Tibial artery (tissue), 4 donors: ENCODE measurements at regions not wholly inside any gene's neighbourhood (a gene's known extent, or its start where the extent isn't known, plus 50 kb on each side); places are given as distances from the start of the nearest gene placed in this dataset.

ENCODE experiments used
- DNase-seq, 2 donors: peaks; one replicate each; pipeline ENCODE4 v3.0.0-alpha.2; 2019
- H3K27ac ChIP-seq, 2 donors: fragments of 200-600 bp; sonication (generic) in 1 of 2; 1 replicate in 1 of 2; 2 replicates in 1 of 2; pipeline ENCODE4 v1.5.1; 2018 to 2019; ENCODE audit warnings: mild to moderate bottlenecking in 1 of 2
- H3K27me3 ChIP-seq, 2 donors: fragments of 200-600 bp; sonication (generic) in 1 of 2; one replicate each; pipeline versions ENCODE4 v1.5.1 to v1.6.0; 2016 to 2019
- H3K36me3 ChIP-seq, 3 donors: fragments of 200-600 bp; sonication (generic) in 2 of 3; one replicate each; pipeline ENCODE4 v1.5.1; 2016 to 2019; ENCODE audit warnings: mild to moderate bottlenecking in 2 of 3
- H3K4me1 ChIP-seq, 4 donors: fragments of 200-600 bp; sonication (generic) in 2 of 4; 1 replicate in 3 of 4; 2 replicates in 1 of 4; pipeline ENCODE4 v1.5.1; 2016 to 2019
- H3K4me3 ChIP-seq, 2 donors: fragments of 200-600 bp; sonication (generic) in 1 of 2; 1 replicate in 1 of 2; 2 replicates in 1 of 2; pipeline ENCODE4 v1.5.1; 2018 to 2019; ENCODE audit warnings: mild to moderate bottlenecking in 2 of 2
- H3K9me3 ChIP-seq, 3 donors: fragments of 200-600 bp; sonication (generic) in 1 of 3; one replicate each; pipeline ENCODE4 v1.5.1; 2016 to 2019
- CTCF ChIP-seq, 2 experiments: fragments of 200-600 bp in 1 of 2; fragments of 450-650 bp in 1 of 2; IDR thresholded peaks; one replicate each; pipeline ENCODE4 v1.5.1; 2017 to 2019; ENCODE audit warnings: antibody characterized with exemption in 2 of 2, mild to moderate bottlenecking in 1 of 2, moderate library complexity in 1 of 2
- intact Hi-C: fragments of 100-400 bp; cut with DNase I; formaldehyde crosslinking; loops from one replicate; pipeline ENCODE4 v1.15.0; 2023; ENCODE audit warnings: low total_unique reads

GRCh38 chr11:45544826-45545225 lies 120.6 kb downstream of the CHST1 start:
- intact Hi-C loops = loop anchor here (10.0 kb wide), 1 partner anchor 60 kb away; no protein-coding TSS in a partner anchor
- no peak for TF ChIP-seq CTCF (IDR thresholded peaks at IDR 0.05)
- no peaks in the 10 kb centered on the region for H3K9me3 ChIP-seq
- H3K27ac ChIP-seq = no peak overlapping the region
- H3K36me3 ChIP-seq = no peaks in the 10 kb centered on the region
- H3K4me1 ChIP-seq = no peaks in the 10 kb centered on the region
- no peak for DNase-seq
- H3K4me3 ChIP-seq = no peak overlapping the region
- peaks cover 0 to 30% of the 10 kb centered on the region in 2 donors for H3K27me3 ChIP-seq

GRCh38 chr11:45543808-45544422 lies 121.5 kb downstream of the CHST1 start:
- no peaks in the 10 kb centered on the region for H3K9me3 ChIP-seq
- no peaks in the 10 kb centered on the region for H3K36me3 ChIP-seq
- no peak overlapping the region for H3K4me3 ChIP-seq
- no peak overlapping the region for H3K27ac ChIP-seq
- no peak for TF ChIP-seq CTCF (IDR thresholded peaks at IDR 0.05)
- no peaks in the 10 kb centered on the region for H3K4me1 ChIP-seq
- peaks cover 0 to 30% of the 10 kb centered on the region in 2 donors for H3K27me3 ChIP-seq
- intact Hi-C loops = loop anchor here (10.0 kb wide), 1 partner anchor 61 kb away; no protein-coding TSS in a partner anchor
- no peak for DNase-seq

- no peaks in the 10 kb centered on the region for H3K36me3 ChIP-seq
- no peak for TF ChIP-seq CTCF (IDR thresholded peaks at IDR 0.05)
- H3K4me3 ChIP-seq = no peak overlapping the region
- H3K4me1 ChIP-seq = no peaks in the 10 kb centered on the region
- DNase-seq = no peak
- H3K9me3 ChIP-seq = no peaks in the 10 kb centered on the region
- no peak overlapping the region for H3K27ac ChIP-seq
- intact Hi-C loops = loop anchor here (10.0 kb wide), 1 partner anchor 62 kb away; no protein-coding TSS in a partner anchor
- peaks cover 0 to 30% of the 10 kb centered on the region in 2 donors for H3K27me3 ChIP-seq
Observed at GRCh38 chr11:45543081-45543480, 122.3 kb downstream of the CHST1 start.

- Histone ChIP-seq H3K9me3 (no peaks in the 10 kb centered on the region), H3K36me3 (no peaks in the 10 kb centered on the region), H3K4me1 (no peaks in the 10 kb centered on the region), H3K27ac (no peak overlapping the region), H3K27me3 (peaks cover 0 to 30% of the 10 kb centered on the region in 2 donors), H3K4me3 (no peak overlapping the region)
- TF ChIP-seq CTCF (IDR thresholded peaks at IDR 0.05) = no peak
- intact Hi-C loops = loop anchor here (10.0 kb wide), 1 partner anchor 63 kb away; no protein-coding TSS in a partner anchor
- no peak for DNase-seq
Observed at GRCh38 chr11:45541693-45542434, 123.6 kb downstream of the CHST1 start.

- no peak for TF ChIP-seq CTCF (IDR thresholded peaks at IDR 0.05)
- Histone ChIP-seq H3K4me3 (no peak overlapping the region), H3K4me1 (no peaks in the 10 kb centered on the region), H3K27ac (no peak overlapping the region), H3K36me3 (no peaks in the 10 kb centered on the region), H3K27me3 (peaks cover 0 to 29% of the 10 kb centered on the region in 2 donors), H3K9me3 (no peaks in the 10 kb centered on the region)
- no peak for DNase-seq
- intact Hi-C loops = no loop called here
Observed at GRCh38 chr11:45538939-45539338, 126.5 kb downstream of the CHST1 start.
